Chondrocyte (in vitro differentiated cells): ENCODE measurements at regions not wholly inside any gene's neighbourhood (a gene's known extent, or its start where the extent isn't known, plus 50 kb on each side); places are given as distances from the start of the nearest gene placed in this dataset.

ENCODE experiments used
- DNase-seq: peaks from one replicate; pipeline ENCODE4 v3.0.0; 2021; ENCODE audit warnings: mixed read lengths, low spot score
- H3K27ac Mint-ChIP-seq: one replicate; pipeline ENCODE4 v1.8.0; 2021; ENCODE audit warnings: mild to moderate bottlenecking, moderate library complexity, mixed read lengths; ENCODE audit not compliant: unreplicated experiment
- H3K27me3 Mint-ChIP-seq: 2 replicates; pipeline ENCODE4 v1.8.0; 2021; ENCODE audit warnings: low read depth, mixed read lengths
- H3K36me3 Mint-ChIP-seq: 2 replicates; pipeline ENCODE4 v1.8.0; 2021; ENCODE audit warnings: low read depth, mixed read lengths
- H3K4me1 Mint-ChIP-seq: 2 replicates; pipeline ENCODE4 v1.8.0; 2021; ENCODE audit warnings: low read depth, mild to moderate bottlenecking, mixed read lengths
- H3K4me3 Mint-ChIP-seq: one replicate; pipeline ENCODE4 v1.8.0; 2021; ENCODE audit warnings: mild to moderate bottlenecking, moderate library complexity, mixed read lengths; ENCODE audit not compliant: unreplicated experiment
- H3K9me3 Mint-ChIP-seq: 2 replicates; pipeline ENCODE4 v1.8.0; 2021; ENCODE audit warnings: low read depth, mixed read lengths
- CTCF ChIP-seq: fragments of 200-600 bp; sonication (generic); IDR thresholded peaks from 2 replicates; pipeline ENCODE4 v1.5.0; 2021; ENCODE audit warnings: antibody characterized with exemption, mild to moderate bottlenecking, moderate library complexity

- Mint-ChIP-seq H3K4me3 (no peak overlapping the region), H3K27me3 (no peaks in the 10 kb centered on the region)
Observed at GRCh38 chr6:169064194-169064593, 189.5 kb downstream of the THBS2 start.

GRCh38 chr6:169062272-169062671 lies 191.4 kb downstream of the THBS2 start:
- TF ChIP-seq CTCF, result no peak
- no peak overlapping the region for H3K4me3 Mint-ChIP-seq
- peaks cover 11% of the 10 kb centered on the region for H3K4me1 Mint-ChIP-seq

More at GRCh38 chr6:169064194-169064593, 189.5 kb downstream of the THBS2 start:
- TF ChIP-seq CTCF, result no peak
- no peak for DNase-seq
- Mint-ChIP-seq H3K27ac (no peak overlapping the region), H3K36me3 (peaks cover 10% of the 10 kb centered on the region), H3K9me3 (peaks cover 27% of the 10 kb centered on the region), H3K4me1 (peaks cover 17% of the 10 kb centered on the region)

GRCh38 chr6:169058634-169059033 lies 195.0 kb downstream of the THBS2 start:
- Mint-ChIP-seq H3K4me3 (no peak overlapping the region), H3K4me1 (no peaks in the 10 kb centered on the region), H3K27ac (no peak overlapping the region), H3K27me3 (no peaks in the 10 kb centered on the region), H3K9me3 (peaks cover 26% of the 10 kb centered on the region), H3K36me3 (peaks cover 8% of the 10 kb centered on the region)
- DNase-seq, result no peak
- no peak for TF ChIP-seq CTCF

More at GRCh38 chr6:169062272-169062671, 191.4 kb downstream of the THBS2 start:
- no peak for DNase-seq
- H3K27ac Mint-ChIP-seq, result no peak overlapping the region
- peaks cover 20% of the 10 kb centered on the region for H3K9me3 Mint-ChIP-seq
- peaks cover 8% of the 10 kb centered on the region for H3K36me3 Mint-ChIP-seq
- H3K27me3 Mint-ChIP-seq, result no peaks in the 10 kb centered on the region

- DNase-seq, result no peak
- peaks cover 9% of the 10 kb centered on the region for H3K36me3 Mint-ChIP-seq
- H3K9me3 Mint-ChIP-seq, result peaks cover 13% of the 10 kb centered on the region
- H3K27me3 Mint-ChIP-seq, result no peaks in the 10 kb centered on the region
- H3K4me3 Mint-ChIP-seq, result no peak overlapping the region
- H3K27ac Mint-ChIP-seq, result no peak overlapping the region
- H3K4me1 Mint-ChIP-seq, result peaks cover 2% of the 10 kb centered on the region
- TF ChIP-seq CTCF, result no peak
Observed at GRCh38 chr6:169052462-169052861, 201.2 kb downstream of the THBS2 start.

GRCh38 chr6:169051371-169051770 lies 202.3 kb downstream of the THBS2 start:
- no peak for TF ChIP-seq CTCF
- no peak overlapping the region for H3K4me3 Mint-ChIP-seq
- no peak overlapping the region for H3K27ac Mint-ChIP-seq
- H3K36me3 Mint-ChIP-seq, result peaks cover 8% of the 10 kb centered on the region
- H3K4me1 Mint-ChIP-seq, result peaks cover 13% of the 10 kb centered on the region
- peaks cover 9% of the 10 kb centered on the region for H3K9me3 Mint-ChIP-seq
- DNase-seq, result no peak
- H3K27me3 Mint-ChIP-seq, result no peaks in the 10 kb centered on the region
